Effector memory CD4-positive, alpha-beta T cell (primary cell): ENCODE measurements at regions not wholly inside any gene's neighbourhood (a gene's known extent, or its start where the extent isn't known, plus 50 kb on each side); places are given as distances from the start of the nearest gene placed in this dataset.

Experiments used
- DNase-seq, 3 donors: peaks; one replicate each; pipeline ENCODE4 v3.0.0-alpha.2; 2020
- H3K27ac ChIP-seq: 2 replicates; pipeline ENCODE4 v1.7.0; 2013; ENCODE audit warnings: mild to moderate bottlenecking, low read length, moderate library complexity; ENCODE audit not compliant: insufficient read depth, poor library complexity, severe bottlenecking
- H3K27me3 ChIP-seq: replicated peaks from 2 replicates; pipeline ENCODE4 v1.7.0; 2013; ENCODE audit warnings: mild to moderate bottlenecking, low read length; ENCODE audit not compliant: insufficient read depth, control insufficient read depth, poor library complexity, severe bottlenecking
- H3K36me3 ChIP-seq: 2 replicates; pipeline ENCODE4 v1.7.0; 2013; ENCODE audit warnings: mild to moderate bottlenecking, low read length, moderate library complexity; ENCODE audit not compliant: control insufficient read depth, insufficient read depth
- H3K4me1 ChIP-seq: 2 replicates; pipeline ENCODE4 v1.7.0; 2013; ENCODE audit warnings: low read length, mild to moderate bottlenecking; ENCODE audit not compliant: control insufficient read depth, insufficient read depth, poor library complexity, severe bottlenecking
- H3K4me3 ChIP-seq: 2 replicates; pipeline ENCODE4 v1.7.0; 2013; ENCODE audit warnings: low read length, low read depth, mild to moderate bottlenecking; ENCODE audit not compliant: insufficient read depth, poor library complexity, severe bottlenecking
- H3K9me3 ChIP-seq: 2 replicates; pipeline ENCODE4 v1.7.0; 2013; ENCODE audit warnings: mild to moderate bottlenecking, low read length, moderate library complexity; ENCODE audit not compliant: control insufficient read depth

DNA sequence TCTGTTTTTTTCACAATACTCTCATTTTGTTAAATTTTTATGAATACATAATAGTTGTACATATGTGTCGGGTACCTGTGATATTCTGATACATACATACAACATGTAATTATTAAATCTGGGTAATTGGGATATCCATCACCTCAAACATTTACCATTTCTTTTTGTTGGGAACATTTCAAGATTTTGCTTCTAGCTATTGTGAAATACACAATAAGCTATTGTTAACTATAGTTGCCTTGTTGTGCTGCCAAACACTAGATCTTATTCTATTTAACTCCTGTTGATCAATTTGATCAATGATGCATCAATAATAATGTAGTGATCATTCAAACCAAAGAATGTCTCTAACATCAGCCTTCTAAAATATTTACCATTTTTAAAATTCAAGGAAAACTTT is 234.6 kb upstream of the NR5A2 start:
- Histone ChIP-seq H3K27ac (no peak overlapping the region), H3K27me3 (no peaks in the 10 kb centered on the region), H3K9me3 (no peaks in the 10 kb centered on the region), H3K36me3 (no peaks in the 10 kb centered on the region), H3K4me3 (no peak overlapping the region), H3K4me1 (no peaks in the 10 kb centered on the region)
- no peak for DNase-seq

DNA sequence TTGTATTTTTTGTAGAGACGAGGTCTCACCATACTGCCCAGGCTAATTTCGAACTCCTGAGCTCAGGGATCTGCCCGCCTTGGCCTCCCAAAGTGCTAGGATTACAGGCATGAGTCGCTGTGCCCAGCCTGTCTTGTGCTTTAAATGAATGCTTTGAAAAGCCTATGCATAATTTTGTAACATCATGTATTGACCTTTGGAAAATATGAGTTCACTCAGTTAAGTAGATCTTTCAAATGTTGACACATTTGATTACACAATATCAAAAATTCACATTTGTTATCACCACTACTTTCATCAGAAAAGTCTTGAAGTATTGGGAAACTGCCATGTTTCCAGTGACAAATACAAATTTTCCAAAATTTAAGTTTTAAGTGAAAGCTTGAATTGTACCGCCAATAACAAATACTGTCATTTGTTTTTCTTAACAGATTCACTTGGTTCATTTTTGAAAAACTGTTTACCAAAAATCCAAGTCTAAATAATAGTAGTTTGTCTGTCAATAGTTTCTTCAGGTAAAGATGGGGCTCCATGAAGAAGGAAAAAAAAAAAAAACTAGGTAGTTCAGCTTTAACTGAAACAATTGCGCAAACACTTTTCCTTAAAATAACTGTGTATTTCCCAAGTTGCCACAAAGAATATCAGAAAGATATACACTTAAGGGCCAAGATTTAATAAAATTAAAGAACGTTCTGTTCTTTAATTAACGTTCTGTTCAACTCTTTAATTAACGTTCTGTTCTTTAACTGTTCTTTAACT is 233.2 kb upstream of the NR5A2 start:
- Histone ChIP-seq H3K4me3 (no peak overlapping the region), H3K9me3 (no peaks in the 10 kb centered on the region), H3K27ac (no peak overlapping the region), H3K27me3 (no peaks in the 10 kb centered on the region), H3K4me1 (no peaks in the 10 kb centered on the region), H3K36me3 (no peaks in the 10 kb centered on the region)
- DNase-seq, result no peak

DNA sequence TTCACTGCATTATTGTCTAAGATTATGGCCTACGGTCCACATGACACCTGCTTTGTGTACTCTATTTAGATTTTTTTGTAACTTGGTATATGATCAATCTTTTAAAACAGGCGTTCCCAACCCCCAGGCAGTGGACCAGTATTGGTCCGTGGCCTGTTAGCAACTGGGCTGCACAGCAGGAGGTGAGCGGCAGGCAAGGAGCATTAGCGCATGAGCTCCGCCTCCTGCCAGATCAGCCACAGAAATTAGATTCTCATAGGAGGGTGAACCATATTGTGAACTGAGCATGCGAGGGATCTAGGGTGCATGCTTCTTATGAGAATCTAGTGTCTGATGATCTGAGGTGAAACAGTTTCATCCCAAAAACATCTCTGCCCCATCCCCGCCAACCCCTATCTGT is 228.4 kb upstream of the NR5A2 start:
- Histone ChIP-seq H3K27ac (no peak overlapping the region), H3K9me3 (no peaks in the 10 kb centered on the region), H3K27me3 (no peaks in the 10 kb centered on the region), H3K4me1 (no peaks in the 10 kb centered on the region), H3K4me3 (no peak overlapping the region), H3K36me3 (no peaks in the 10 kb centered on the region)
- DNase-seq, result no peak

DNA sequence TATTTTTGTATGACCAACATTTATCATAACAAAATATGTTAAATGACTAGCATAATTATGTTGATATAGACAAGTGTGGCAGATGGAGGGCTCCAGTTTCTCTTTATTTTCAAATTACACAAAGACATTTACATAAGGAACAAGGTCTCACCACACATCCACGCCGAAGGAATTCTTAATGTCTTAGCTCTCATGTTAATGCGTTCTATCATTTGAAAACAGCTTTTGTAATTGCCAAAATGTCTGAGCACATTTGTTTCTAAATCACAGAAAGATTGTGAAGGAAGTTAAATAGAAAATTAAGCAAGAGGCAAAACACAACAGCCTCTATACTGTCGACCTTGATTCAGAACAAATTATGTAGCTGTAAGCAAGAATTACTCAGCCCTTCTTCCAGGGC is 223.0 kb upstream of the NR5A2 start:
- no peak overlapping the region for H3K27ac ChIP-seq
- no peak for DNase-seq

DNA sequence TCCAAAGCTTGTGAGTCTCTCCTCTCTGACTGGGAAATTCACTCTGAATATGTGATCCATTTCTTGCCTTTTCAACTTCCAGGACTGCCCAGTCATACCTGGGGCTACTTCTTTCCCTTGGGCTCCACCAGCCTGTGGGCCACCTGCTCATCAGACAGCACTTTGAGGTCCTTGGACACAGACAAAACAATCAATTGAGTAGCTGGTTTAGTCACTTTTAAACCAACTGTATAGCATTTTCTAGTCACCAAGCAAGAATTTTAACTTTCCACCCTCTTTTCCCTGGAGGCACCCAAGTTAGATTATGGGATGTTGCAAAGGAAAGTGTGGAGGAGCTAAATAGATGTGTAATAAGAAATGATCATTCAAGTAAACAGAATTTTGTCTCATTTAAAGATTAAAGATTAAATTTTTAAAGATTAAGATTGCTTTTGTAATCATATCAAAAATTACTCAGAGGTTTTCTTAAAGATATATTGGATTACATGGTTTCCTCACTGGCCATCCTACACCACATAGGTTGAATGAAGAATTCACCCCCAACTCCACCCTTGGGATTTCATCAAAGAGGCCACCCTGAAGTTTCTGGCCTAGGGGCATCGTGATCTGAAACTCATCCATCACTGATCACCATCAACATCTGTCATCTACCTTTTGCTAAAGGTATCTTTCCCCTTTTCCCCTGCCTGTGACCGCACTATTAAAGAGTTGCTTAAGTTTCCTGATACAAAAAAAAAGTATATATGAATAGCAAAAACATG is 219.2 kb upstream of the NR5A2 start:
- Histone ChIP-seq H3K4me3 (no peak overlapping the region), H3K9me3 (no peaks in the 10 kb centered on the region), H3K36me3 (no peaks in the 10 kb centered on the region), H3K27me3 (no peaks in the 10 kb centered on the region), H3K4me1 (no peaks in the 10 kb centered on the region), H3K27ac (no peak overlapping the region)
- no peak for DNase-seq

More for the DNA sequence above, 223.0 kb upstream of the NR5A2 start:
- H3K4me1 ChIP-seq, result no peaks in the 10 kb centered on the region
- no peaks in the 10 kb centered on the region for H3K9me3 ChIP-seq
- H3K27me3 ChIP-seq, result no peaks in the 10 kb centered on the region
- no peak overlapping the region for H3K4me3 ChIP-seq
- no peaks in the 10 kb centered on the region for H3K36me3 ChIP-seq

DNA sequence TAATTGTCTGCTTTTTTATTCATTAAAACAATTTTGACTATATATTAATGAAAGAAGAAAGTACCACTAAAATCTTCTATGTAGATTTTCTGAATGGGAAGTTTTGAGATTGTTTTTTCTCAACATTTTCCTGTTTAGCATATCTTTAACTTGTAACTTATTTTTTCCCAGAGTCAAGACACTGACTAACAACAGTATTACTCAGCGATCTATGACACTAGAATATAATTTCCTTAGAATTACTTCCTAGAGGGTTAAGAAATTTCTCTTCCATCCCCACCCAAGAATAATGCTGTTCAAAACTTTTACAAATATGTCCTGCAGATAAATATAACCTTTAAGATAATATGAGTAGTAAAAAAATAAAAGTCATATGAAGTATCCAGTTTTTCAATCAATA is 218.2 kb upstream of the NR5A2 start:
- H3K27me3 ChIP-seq, result no peaks in the 10 kb centered on the region
- H3K36me3 ChIP-seq, result no peaks in the 10 kb centered on the region
- no peaks in the 10 kb centered on the region for H3K4me1 ChIP-seq
- no peak overlapping the region for H3K27ac ChIP-seq
- no peak for DNase-seq
- no peak overlapping the region for H3K4me3 ChIP-seq
- no peaks in the 10 kb centered on the region for H3K9me3 ChIP-seq

DNA sequence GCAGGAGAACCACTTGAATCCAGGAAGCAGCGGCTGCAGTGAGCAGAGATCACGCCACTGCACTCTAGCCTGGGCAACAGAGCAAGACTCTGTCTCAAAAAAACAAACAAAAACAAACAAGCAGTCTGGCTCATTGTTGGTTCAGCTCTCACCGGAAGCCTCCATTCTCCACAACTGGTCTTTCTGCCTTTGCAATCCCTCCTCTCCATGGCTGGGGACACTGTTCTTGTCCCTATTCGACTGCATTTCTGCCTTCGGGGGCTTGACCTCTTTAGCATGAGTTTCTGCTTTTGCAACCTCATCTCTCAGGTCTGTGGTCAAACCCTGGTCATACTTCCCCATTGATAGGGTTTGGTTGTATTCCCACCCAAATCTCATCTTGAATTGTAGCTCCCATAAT is 216.3 kb upstream of the NR5A2 start:
- no peaks in the 10 kb centered on the region for H3K27me3 ChIP-seq
- no peak overlapping the region for H3K4me3 ChIP-seq
- H3K27ac ChIP-seq, result no peak overlapping the region
- H3K4me1 ChIP-seq, result no peaks in the 10 kb centered on the region
- no peaks in the 10 kb centered on the region for H3K9me3 ChIP-seq
- H3K36me3 ChIP-seq, result no peaks in the 10 kb centered on the region
- no peak for DNase-seq

DNA sequence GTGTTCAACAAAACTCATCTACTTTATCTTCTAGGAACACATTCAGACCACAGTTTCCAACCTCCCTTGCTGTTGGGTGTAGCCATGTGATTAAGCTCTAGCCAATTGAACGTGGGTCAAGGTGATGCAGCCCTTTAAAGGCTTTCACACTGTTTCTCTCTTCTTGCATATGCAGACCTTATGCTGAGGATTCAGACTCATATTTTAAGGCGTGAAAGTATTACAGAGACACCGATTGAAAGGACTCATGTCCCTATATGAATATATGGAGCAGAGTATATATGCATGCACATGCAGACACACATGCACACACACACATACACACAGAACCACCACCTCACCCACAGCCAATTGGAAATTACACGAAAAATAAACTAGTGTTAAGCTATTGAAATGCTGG is 214.3 kb upstream of the NR5A2 start:
- H3K27me3 ChIP-seq, result peaks cover 2% of the 10 kb centered on the region

DNA sequence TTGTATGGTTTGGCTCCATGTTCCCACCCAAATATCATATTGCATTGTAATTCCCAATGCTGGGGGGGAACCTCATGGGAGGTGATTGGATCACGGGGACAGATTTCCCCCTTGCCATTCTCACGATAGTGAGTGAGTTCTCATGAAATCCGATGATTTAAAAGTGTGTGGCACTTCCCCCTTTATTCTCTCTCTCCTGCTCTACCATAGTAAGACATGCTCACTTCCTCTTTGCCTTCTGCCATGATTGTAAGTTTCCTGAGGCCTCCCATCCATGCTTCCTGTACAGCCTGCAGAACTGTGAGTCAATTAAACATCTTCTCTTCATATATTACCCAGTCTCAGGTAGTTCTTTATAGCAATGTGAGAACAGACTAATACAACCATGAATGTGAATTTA is 211.6 kb upstream of the NR5A2 start:
- Histone ChIP-seq H3K36me3 (no peaks in the 10 kb centered on the region), H3K4me1 (no peaks in the 10 kb centered on the region), H3K4me3 (no peak overlapping the region), H3K27me3 (peaks cover 5% of the 10 kb centered on the region), H3K9me3 (no peaks in the 10 kb centered on the region), H3K27ac (no peak overlapping the region)
- DNase-seq, result no peak

More for the DNA sequence above, 214.3 kb upstream of the NR5A2 start:
- Histone ChIP-seq H3K9me3 (no peaks in the 10 kb centered on the region), H3K27ac (no peak overlapping the region), H3K4me3 (no peak overlapping the region), H3K36me3 (no peaks in the 10 kb centered on the region), H3K4me1 (no peaks in the 10 kb centered on the region)
- no peak for DNase-seq

DNA sequence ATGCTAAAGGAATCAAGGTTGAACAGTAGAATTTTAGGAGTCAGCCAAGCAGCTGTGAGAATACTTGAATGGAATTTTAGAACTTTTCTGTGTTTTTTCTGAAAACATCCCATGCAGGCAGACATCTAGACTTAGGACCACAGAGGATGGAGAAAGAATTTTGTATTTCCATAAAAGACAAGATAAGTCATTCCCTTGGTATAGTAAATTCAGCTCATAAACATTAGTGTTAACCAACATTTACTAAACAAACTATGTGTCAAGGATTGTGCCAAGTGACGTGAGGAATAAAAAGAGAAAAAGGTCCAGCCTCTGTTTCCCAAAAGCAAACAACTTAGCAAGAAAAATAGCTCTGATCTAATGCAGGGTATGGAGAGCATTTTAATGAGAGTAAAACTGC is 210.2 kb upstream of the NR5A2 start:
- H3K27me3 ChIP-seq, result peaks cover 5% of the 10 kb centered on the region
- H3K4me3 ChIP-seq, result no peak overlapping the region
- DNase-seq, result no peak

More for the DNA sequence above, 210.2 kb upstream of the NR5A2 start:
- no peak overlapping the region for H3K27ac ChIP-seq
- H3K4me1 ChIP-seq, result no peaks in the 10 kb centered on the region
- no peaks in the 10 kb centered on the region for H3K36me3 ChIP-seq
- H3K9me3 ChIP-seq, result no peaks in the 10 kb centered on the region
